Kidney (tissue), 13 donors: ENCODE measurements at regions not wholly inside any gene's neighbourhood (a gene's known extent, or its start where the extent isn't known, plus 50 kb on each side); places are given as distances from the start of the nearest gene placed in this dataset.

Experiments
- DNase-seq, 5 donors: peaks; one replicate each; pipeline ENCODE4 v3.0.0-alpha.2; 2013 to 2020
- FAIRE-seq: peaks from 2 replicates; lab custom pipeline; 2012; peaks lifted over from hg19 to GRCh38; lab: Jason Lieb, UNC
- H3K27ac ChIP-seq, 2 donors: one replicate each; pipeline ENCODE4 v1.7.0; 2013; ENCODE audit warnings: low read depth in 2 of 2, low read length in 2 of 2, inconsistent platforms in 1 of 2
- H3K27me3 ChIP-seq: one replicate; pipeline ENCODE4 v1.7.1; 2013; ENCODE audit warnings: low read length, inconsistent platforms; ENCODE audit not compliant: control insufficient read depth, insufficient read depth
- H3K36me3 ChIP-seq, 3 donors: one replicate each; pipeline versions ENCODE4 v1.7.0 to v1.7.1; 2013; ENCODE audit warnings: low read length in 3 of 3, control low read depth in 1 of 3, inconsistent platforms in 1 of 3; ENCODE audit not compliant: insufficient read depth in 3 of 3, control insufficient read depth in 2 of 3
- H3K4me1 ChIP-seq, 3 donors: one replicate each; pipeline versions ENCODE4 v1.7.0 to v1.7.1; 2013; ENCODE audit warnings: low read length in 3 of 3, inconsistent platforms in 1 of 3, low read depth in 1 of 3; ENCODE audit not compliant: control insufficient read depth in 2 of 3, insufficient read depth in 2 of 3
- H3K4me3 ChIP-seq, 3 donors: one replicate each; pipeline versions ENCODE4 v1.7.0 to v1.8.1; 2013; ENCODE audit warnings: low read length in 3 of 3, control low read depth in 1 of 3, inconsistent platforms in 1 of 3
- H3K9ac ChIP-seq, 3 donors: one replicate each; pipeline versions ENCODE4 v1.7.0 to v1.7.1; 2013; ENCODE audit warnings: low read length in 3 of 3, control low read depth in 1 of 3, inconsistent platforms in 1 of 3
- H3K9me3 ChIP-seq, 3 donors: one replicate each; pipeline versions ENCODE4 v1.7.0 to v1.7.1; 2013; ENCODE audit warnings: low read length in 3 of 3, control low read depth in 1 of 3, inconsistent platforms in 1 of 3; ENCODE audit not compliant: control insufficient read depth in 2 of 3, insufficient read depth in 1 of 3
- CTCF ChIP-seq: IDR thresholded peaks from 3 replicates; pipeline ENCODE4 v1.5.1; 2012; ENCODE audit warnings: mild to moderate bottlenecking, moderate library complexity, borderline replicate concordance; ENCODE audit not compliant: insufficient read depth; ENCODE audit errors: extremely low read depth
- intact Hi-C: fragments of 100-400 bp; cut with DNase I; formaldehyde crosslinking; loops from one replicate; pipeline ENCODE4 v1.11.1; 2022
- donor health status: control.
- donor health status: control.
- donor health status: control.
- donor health status: control.
- donor health status: control.
- donor health status: DM: yes; HTN: yes; CAD: no.
- donor health status: Normal renal cell carcinoma (clear cell type).

GRCh38 chr13:36549126-36549702 is 116.9 kb downstream of the CCNA1 start:
- no peak for TF ChIP-seq CTCF
- Histone ChIP-seq H3K9ac (no peak overlapping the region), H3K36me3 (no peaks in the 10 kb centered on the region), H3K27ac (no peak overlapping the region), H3K27me3 (no peaks in the 10 kb centered on the region), H3K9me3 (no peaks in the 10 kb centered on the region), H3K4me1 (no peaks in the 10 kb centered on the region), H3K4me3 (no peak overlapping the region)
- intact Hi-C loops, result no loop called here
- no peak for FAIRE-seq
- no peak for DNase-seq

- Histone ChIP-seq H3K27me3 (no peaks in the 10 kb centered on the region), H3K9me3 (no peaks in the 10 kb centered on the region), H3K4me1 (no peaks in the 10 kb centered on the region), H3K4me3 (no peak overlapping the region), H3K9ac (no peak overlapping the region), H3K27ac (no peak overlapping the region), H3K36me3 (no peaks in the 10 kb centered on the region)
- peak in 4 of 5 donors; percentile 52 to 69 (median 60) for DNase-seq
- intact Hi-C loops, result no loop called here
- TF ChIP-seq CTCF, result no peak
- no peak for FAIRE-seq
Measured at GRCh38 chr13:36549755-36550154, 117.5 kb downstream of the CCNA1 start.

GRCh38 chr13:36550177-36550576 is 117.9 kb downstream of the CCNA1 start:
- Histone ChIP-seq H3K36me3 (no peaks in the 10 kb centered on the region), H3K4me3 (no peak overlapping the region), H3K9me3 (no peaks in the 10 kb centered on the region), H3K27me3 (no peaks in the 10 kb centered on the region), H3K4me1 (no peaks in the 10 kb centered on the region), H3K27ac (no peak overlapping the region), H3K9ac (no peak overlapping the region)
- FAIRE-seq (no peak), DNase-seq (no peak)
- intact Hi-C loops, result no loop called here
- TF ChIP-seq CTCF, result no peak

- Histone ChIP-seq H3K27me3 (no peaks in the 10 kb centered on the region), H3K9ac (no peak overlapping the region), H3K9me3 (no peaks in the 10 kb centered on the region), H3K4me3 (no peak overlapping the region), H3K4me1 (no peaks in the 10 kb centered on the region), H3K27ac (no peak overlapping the region), H3K36me3 (no peaks in the 10 kb centered on the region)
- no peak for TF ChIP-seq CTCF
- intact Hi-C loops, result no loop called here
- DNase-seq (no peak), FAIRE-seq (no peak)
Measured at GRCh38 chr13:36551445-36551844, 119.2 kb downstream of the CCNA1 start.
